IPS-NIHi7 (cell line): ENCODE measurements at regions not wholly inside any gene's neighbourhood (a gene's known extent, or its start where the extent isn't known, plus 50 kb on each side); places are given as distances from the start of the nearest gene placed in this dataset.
"Not testable (repeated sequence)": the region's sequence is repeated elsewhere in the genome, so short reads cannot be mapped to it uniquely, and the experiment has no call there.

Experiments
- DNase-seq: peaks from one replicate; pipeline ENCODE4 v3.0.0; 2012; ENCODE audit warnings: mixed read lengths; ENCODE audit errors: extremely low spot score

DNA sequence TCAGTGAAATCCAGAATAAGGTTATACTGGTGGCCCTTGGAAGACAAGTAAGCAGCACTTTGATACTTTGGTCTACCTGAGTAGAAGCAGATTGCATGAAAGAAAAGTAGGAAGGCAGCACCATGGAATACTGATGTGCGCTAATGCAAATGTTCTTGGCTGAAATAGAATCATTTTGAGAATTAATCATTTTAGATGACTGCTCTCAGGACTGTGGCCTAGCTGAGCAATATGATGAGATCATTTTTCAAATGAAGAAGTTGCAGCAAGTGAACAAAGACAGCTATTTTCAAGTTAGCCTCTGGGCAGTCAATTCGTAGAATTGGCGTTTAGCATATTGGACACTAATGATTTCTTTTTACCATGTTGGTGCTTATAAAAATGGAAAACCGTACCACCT lies 483.5 kb downstream of the TMEM232 start:
- DNase-seq: no peak

DNA sequence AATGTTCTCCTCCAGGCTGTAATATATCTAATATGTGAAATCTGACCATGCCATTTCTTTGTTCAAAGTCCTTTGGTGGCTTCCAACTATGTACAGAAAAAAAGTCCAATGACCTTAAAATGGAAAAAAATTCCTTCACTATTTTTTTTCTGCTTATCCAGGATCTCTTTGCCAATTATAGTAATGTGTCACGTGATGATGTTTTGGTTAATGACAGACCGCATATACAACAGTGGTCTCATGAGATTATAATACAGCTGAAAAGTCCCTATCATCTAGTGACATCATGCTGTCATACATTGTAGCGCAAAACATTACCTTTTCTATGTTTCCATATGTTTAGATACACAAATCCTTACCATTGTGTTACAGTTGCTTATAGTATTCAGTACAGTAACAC lies 477.6 kb downstream of the TMEM232 start:
- no peak for DNase-seq

DNA sequence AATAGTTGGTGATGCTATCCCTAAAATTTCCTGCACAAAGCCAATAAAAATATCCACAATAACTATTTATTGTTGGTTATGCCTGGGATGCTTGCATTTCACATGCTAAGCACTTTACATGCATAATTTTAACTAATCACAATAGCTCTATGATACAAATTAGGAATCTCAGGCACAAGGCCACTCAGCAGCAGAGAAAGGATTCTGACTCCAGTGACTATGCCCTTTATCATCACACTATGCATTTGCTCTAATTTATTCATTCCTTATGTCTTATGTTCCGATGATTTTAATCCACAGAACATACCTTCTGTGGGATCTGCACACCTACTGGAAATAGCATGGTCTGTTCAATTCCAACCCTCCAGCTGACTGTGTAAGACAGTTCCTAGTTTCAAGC lies 476.1 kb downstream of the TMEM232 start:
- DNase-seq: no peak

GRCh38 chr5:110250755-110251154 lies 475.7 kb downstream of the TMEM232 start:
- no peak for DNase-seq

DNA sequence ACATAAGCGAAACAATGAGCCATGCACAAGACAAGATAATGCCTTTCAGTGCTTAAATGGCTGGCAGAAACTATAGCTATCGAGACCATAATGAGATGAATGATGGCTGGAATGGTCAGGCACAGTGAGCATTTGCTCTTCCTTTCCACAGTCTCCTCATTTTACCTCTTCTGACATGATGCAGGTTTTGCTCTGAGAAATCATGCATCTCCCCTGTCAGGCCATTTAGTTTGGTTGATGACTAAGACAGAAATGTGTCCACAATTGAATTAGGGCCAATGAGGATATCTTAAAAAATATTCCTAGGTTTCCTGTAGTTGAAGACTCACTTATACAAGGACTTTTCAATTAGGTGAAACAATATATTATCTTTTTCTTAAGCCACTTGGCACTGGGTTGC lies 475.1 kb downstream of the TMEM232 start:
- no peak for DNase-seq

DNA sequence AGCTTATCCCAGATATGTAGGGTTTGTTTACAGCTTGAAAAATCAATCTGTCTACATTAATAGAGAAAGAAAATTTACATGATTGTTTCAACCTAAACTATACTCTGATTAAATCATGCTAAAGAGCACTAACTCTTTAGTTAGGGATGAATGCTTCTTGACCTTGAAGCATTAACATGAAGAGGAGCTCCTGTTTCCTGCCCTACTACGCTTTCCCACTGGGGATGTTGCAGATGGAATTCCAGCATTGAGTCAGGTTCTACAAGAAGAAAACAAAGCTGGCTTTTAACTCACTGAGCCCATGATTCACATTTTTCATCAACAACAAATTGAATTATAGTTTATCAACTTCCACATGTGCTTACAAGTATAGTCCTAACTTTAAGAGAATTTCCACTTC lies 471.3 kb downstream of the TMEM232 start:
- DNase-seq: no peak

DNA sequence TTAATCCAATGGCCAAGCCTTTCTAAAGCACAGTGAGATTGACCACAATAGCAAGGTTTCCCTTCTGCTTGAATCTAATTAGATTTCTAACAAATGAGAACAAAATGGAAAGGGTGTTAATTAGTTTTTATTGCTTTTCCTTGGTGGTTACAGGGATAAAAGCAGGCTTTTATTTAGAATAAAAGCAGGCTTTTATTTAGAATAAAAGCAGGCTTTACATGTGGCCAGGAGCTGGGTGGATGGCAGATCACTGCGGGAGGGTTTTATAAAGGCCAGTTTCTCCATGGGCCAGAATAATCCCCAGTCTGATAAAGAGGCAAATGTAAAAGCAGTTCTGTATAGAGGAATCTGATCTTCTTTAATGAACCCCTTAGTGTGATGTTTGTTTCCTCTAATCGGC lies 470.2 kb downstream of the TMEM232 start:
- no peak for DNase-seq

DNA sequence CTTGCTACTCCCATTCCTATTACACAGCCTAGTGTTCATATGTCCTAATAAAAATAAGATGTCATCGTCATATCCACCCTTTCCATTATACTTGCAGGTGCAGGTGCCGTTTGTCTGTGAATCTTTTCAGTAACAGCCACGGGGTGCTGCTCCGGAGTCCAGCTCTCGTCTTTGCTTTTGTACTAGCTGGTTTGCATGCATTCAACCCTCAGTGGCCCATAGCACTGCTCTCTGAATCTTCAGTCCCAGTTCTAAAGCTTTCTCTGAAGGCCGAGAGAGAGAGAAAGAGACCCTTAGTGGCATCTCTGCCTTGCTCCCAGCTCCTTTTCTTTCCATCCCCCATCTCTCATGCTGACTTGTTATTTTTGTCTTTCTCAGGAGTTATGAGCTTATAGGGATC lies 468.5 kb downstream of the TMEM232 start:
- no peak for DNase-seq

GRCh38 chr5:110258460-110259216 lies 467.8 kb downstream of the TMEM232 start:
- DNase-seq: no peak

DNA sequence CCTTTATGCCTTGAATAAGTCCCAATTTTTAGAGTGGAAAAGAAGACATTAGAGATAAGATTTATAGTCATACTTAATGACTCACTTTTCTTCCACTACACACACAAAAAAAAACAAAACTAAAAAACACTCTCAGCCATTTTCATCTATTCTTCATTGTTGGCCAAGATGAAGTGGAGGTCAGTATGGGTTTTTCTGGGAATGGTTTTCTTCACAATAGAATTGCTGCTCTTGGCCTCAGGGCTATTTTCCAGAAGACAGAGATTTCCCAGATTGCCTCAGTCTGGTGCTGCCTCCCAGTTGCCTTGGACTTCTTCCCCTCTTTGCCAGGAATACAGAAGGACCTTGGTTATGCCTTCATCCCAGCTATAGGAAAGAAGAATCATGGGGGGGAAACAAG lies 463.7 kb downstream of the TMEM232 start:
- DNase-seq: no peak

- DNase-seq: no peak
Measured at GRCh38 chr5:110264661-110265060, 461.8 kb downstream of the TMEM232 start.

DNA sequence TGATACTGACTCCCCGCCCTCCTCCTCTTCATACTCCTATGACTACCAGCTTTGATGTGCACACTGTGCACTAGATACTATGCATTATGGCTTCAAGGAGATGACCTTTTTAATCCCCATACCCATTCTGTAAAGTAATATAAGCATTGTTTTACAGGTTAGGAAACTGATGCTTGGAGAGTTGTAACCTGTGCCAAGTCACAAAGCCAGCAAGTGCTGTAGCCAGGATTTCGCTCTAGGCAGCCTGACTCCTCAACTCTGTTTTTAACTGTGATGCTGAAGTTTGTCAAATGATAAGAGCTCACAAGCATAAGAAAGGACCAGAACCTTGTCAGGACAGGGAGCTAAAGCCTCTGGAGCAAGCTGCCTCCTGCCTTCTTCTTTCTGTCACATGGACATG lies 461.3 kb downstream of the TMEM232 start:
- DNase-seq: no peak

- DNase-seq: no peak
Measured at GRCh38 chr5:110267714-110268113, 458.8 kb downstream of the TMEM232 start.

- DNase-seq: no peak
Measured at GRCh38 chr5:110268283-110268682, 458.2 kb downstream of the TMEM232 start.

DNA sequence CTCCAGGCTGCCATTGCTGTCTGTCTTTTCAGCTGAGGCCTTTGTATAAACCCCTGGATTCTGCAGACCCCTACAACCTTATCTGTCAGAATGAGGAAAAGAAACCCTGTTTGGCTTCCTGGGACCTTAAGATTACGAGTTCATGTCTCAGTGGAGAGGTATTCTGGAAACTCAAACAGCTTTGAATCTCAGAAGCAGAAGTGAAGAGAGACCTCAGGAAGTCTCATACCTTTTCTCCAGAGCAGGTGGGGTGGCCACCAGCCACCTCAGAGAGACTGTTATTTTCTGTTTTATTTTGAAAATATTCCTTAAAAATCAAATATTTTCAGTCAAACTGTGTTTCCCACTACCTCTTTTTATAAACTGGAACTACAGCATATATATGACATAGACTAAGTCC lies 457.5 kb downstream of the TMEM232 start:
- no peak for DNase-seq

GRCh38 chr5:110269478-110270142 lies 456.9 kb downstream of the TMEM232 start:
- no peak for DNase-seq

GRCh38 chr5:110275878-110276277 lies 450.6 kb downstream of the TMEM232 start:
- DNase-seq: no peak

DNA sequence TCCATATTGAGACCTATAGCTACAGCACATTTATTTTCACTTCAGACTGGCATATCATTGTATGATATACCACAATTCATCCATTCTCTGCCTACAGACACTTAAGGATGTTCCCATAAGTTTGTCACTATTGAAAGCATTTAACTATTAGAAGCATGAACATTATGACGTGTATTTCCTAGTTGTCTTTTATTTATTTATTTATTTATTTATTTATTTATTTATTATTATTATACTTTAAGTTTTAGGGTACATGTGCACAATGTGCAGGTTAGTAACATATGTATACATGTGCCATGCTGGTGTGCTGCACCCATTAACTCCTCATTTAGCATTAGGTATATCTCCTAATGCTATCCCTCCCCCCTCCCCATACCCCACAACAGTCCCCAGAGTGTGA lies 448.0 kb downstream of the TMEM232 start:
- DNase-seq: not testable (repeated sequence)

- DNase-seq: not testable (repeated sequence)
Measured at GRCh38 chr5:110284121-110284520, 442.4 kb downstream of the TMEM232 start.

- DNase-seq: no peak
Measured at GRCh38 chr5:110288766-110289511, 437.5 kb downstream of the TMEM232 start.

DNA sequence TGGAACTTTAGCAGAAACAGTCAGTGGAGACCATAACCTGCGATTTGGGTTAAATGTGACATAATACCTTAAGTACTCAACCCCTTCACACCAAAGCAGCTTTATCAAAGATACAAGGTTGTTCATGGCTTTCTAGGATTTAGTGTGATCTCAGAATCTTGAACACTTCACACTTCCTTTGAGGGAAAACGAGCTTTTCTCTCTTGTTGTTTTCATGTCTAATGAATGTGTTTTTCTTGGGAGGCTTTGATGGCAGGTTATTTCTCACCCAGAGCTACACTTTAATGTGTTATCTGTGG lies 437.0 kb downstream of the TMEM232 start:
- no peak for DNase-seq

DNA sequence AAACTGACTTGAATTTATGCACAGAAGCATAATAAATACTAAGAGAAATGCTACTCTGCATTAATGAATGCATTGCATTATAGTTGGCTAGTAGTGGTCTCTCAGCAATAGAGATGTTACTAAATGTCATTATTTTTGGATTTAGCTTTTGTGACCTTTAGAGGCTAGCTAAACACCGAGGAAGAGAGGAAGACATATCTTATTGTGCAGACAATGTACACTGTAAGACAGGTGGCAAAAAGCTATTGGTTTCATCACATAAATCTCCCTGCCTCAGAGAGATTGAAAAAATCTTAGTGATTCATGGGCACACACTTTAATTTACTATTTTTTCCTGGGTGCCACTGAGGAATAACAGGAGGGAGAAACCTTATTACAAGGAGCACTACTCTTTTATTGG lies 435.9 kb downstream of the TMEM232 start:
- DNase-seq: no peak

GRCh38 chr5:110294281-110294680 lies 432.2 kb downstream of the TMEM232 start:
- DNase-seq: no peak
